ENCODE measurements at regions not wholly inside any gene's neighbourhood (a gene's known extent, or its start where the extent isn't known, plus 50 kb on each side); places are given as distances from the start of the nearest gene placed in this dataset.
A peak's percentile ranks its signal among the peaks of the same experiment; 100 is the strongest.

DNA sequence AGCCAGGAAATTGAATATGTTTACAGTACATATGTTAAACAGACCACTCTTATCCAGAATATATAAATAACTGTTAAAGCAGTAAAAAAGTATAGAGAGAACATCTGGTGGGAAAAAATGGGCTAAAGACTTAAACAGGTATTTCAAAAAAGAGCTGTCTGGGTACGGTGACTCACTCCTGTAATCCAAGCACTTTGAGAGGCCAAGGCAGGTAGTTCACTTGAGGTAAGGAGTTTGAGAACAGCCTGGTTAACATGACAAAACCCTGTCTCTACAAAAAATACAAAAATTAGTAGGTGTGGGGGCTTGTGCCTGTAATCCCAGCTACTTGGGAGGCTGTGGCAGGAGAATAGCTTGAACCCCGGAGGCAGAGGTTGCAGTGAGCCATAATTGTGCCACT lies 171.4 kb upstream of the FSIP2 start (continued):
- TF ChIP-seq PBX3 (IDR thresholded peaks at IDR 0.05) (no peak), TAF1 (IDR thresholded peaks at IDR 0.05; ENCODE audit: borderline replicate concordance, low read depth, low read length) (no peak), TCF12 (IDR thresholded peaks at IDR 0.05) (no peak)
- TF ChIP-seq, protein P1, sequence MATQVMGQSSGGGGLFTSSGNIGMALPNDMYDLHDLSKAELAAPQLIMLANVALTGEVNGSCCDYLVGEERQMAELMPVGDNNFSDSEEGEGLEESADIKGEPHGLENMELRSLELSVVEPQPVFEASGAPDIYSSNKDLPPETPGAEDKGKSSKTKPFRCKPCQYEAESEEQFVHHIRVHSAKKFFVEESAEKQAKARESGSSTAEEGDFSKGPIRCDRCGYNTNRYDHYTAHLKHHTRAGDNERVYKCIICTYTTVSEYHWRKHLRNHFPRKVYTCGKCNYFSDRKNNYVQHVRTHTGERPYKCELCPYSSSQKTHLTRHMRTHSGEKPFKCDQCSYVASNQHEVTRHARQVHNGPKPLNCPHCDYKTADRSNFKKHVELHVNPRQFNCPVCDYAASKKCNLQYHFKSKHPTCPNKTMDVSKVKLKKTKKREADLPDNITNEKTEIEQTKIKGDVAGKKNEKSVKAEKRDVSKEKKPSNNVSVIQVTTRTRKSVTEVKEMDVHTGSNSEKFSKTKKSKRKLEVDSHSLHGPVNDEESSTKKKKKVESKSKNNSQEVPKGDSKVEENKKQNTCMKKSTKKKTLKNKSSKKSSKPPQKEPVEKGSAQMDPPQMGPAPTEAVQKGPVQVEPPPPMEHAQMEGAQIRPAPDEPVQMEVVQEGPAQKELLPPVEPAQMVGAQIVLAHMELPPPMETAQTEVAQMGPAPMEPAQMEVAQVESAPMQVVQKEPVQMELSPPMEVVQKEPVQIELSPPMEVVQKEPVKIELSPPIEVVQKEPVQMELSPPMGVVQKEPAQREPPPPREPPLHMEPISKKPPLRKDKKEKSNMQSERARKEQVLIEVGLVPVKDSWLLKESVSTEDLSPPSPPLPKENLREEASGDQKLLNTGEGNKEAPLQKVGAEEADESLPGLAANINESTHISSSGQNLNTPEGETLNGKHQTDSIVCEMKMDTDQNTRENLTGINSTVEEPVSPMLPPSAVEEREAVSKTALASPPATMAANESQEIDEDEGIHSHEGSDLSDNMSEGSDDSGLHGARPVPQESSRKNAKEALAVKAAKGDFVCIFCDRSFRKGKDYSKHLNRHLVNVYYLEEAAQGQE (IDR thresholded peaks at IDR 0.05; ENCODE audit: low read depth, low read length): no peak

DNA sequence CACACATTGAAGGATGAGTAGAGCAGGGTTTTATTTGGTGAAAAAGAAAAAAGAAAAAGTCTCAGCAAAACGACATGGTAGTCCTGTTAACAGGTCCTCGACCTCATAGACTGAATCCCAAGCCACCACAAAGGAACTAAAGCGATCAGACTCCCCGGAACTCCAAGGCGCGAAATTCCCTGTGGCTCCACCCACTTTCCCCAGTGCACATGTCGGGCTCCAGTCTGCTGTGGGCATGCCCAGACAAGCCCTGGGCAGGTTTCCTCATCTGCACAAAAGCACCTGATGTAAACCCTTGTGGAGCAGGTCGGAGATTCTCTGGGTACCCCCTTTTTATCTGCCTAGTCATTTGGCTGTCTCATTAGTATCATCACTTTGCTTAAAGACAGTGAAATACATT lies 170.7 kb upstream of the FSIP2 start:
- TF ChIP-seq FOXJ3 (CRISPR knock-in tag; IDR thresholded peaks at IDR 0.05): no peak
- no peak for TF ChIP-seq TCF12 (IDR thresholded peaks at IDR 0.05)
- TF ChIP-seq SIN3A (IDR thresholded peaks at IDR 0.05; ENCODE audit: borderline replicate concordance, low read depth, low read length): no peak
- TF ChIP-seq, protein P2, sequence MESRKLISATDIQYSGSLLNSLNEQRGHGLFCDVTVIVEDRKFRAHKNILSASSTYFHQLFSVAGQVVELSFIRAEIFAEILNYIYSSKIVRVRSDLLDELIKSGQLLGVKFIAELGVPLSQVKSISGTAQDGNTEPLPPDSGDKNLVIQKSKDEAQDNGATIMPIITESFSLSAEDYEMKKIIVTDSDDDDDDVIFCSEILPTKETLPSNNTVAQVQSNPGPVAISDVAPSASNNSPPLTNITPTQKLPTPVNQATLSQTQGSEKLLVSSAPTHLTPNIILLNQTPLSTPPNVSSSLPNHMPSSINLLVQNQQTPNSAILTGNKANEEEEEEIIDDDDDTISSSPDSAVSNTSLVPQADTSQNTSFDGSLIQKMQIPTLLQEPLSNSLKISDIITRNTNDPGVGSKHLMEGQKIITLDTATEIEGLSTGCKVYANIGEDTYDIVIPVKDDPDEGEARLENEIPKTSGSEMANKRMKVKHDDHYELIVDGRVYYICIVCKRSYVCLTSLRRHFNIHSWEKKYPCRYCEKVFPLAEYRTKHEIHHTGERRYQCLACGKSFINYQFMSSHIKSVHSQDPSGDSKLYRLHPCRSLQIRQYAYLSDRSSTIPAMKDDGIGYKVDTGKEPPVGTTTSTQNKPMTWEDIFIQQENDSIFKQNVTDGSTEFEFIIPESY (IDR thresholded peaks at IDR 0.05; ENCODE audit: borderline replicate concordance, low read depth): no peak
- TF ChIP-seq, protein P3, sequence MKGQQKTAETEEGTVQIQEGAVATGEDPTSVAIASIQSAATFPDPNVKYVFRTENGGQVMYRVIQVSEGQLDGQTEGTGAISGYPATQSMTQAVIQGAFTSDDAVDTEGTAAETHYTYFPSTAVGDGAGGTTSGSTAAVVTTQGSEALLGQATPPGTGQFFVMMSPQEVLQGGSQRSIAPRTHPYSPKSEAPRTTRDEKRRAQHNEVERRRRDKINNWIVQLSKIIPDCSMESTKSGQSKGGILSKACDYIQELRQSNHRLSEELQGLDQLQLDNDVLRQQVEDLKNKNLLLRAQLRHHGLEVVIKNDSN (IDR thresholded peaks at IDR 0.05; ENCODE audit: borderline replicate concordance, low read depth): no peak
- TF ChIP-seq SMC3 (IDR thresholded peaks at IDR 0.05; ENCODE audit: low read depth, low read length): no peak
- Histone ChIP-seq H3K4me2 (no peak overlapping the region), H3K27ac (ENCODE audit: low read depth in 2 of 2, low read length in 1 of 2) (no peak overlapping the region), H3K9me2 (no peaks in the 10 kb centered on the region), H2AFZ (ENCODE audit: low read depth) (0 out of 2 replicates have a peak overlapping the region, but pooled peaks have one; percentile 32), H3K36me3 (replicated peaks in 1 of 2; ENCODE audit: control insufficient read depth in 1 of 2, insufficient read depth in 2 of 2, low read length in 1 of 2) (no peaks in the 10 kb centered on the region), H3K4me1 (ENCODE audit: control insufficient read depth in 1 of 2, insufficient read depth in 2 of 2, low read depth in 1 of 2, low read length in 1 of 2) (no peaks in the 10 kb centered on the region), H3K9me3 (no peaks in the 10 kb centered on the region), H3K4me3 (ENCODE audit: low read depth in 2 of 2, low read length in 1 of 2) (no peak overlapping the region), H3K79me2 (ENCODE audit: insufficient read depth) (no peaks in the 10 kb centered on the region), H4K20me1 (ENCODE audit: insufficient read depth) (no peaks in the 10 kb centered on the region), H3F3A (replicated peaks; ENCODE audit: insufficient read depth) (no peaks in the 10 kb centered on the region), H3K27me3 (ENCODE audit: insufficient read depth) (no peaks in the 10 kb centered on the region), H3K9ac (no peak overlapping the region)
- no peak for DNase-seq
- ChIA-PET POLR2A (no interaction called here), CTCF (no interaction called here)
- WGBS (ENCODE audit: low lambda C conversion rate): 61% methylated on average over 8 of the region's 8 CpGs
